ENCODE measurements at regions not wholly inside any gene's neighbourhood (a gene's known extent, or its start where the extent isn't known, plus 50 kb on each side); places are given as distances from the start of the nearest gene placed in this dataset.

DNA sequence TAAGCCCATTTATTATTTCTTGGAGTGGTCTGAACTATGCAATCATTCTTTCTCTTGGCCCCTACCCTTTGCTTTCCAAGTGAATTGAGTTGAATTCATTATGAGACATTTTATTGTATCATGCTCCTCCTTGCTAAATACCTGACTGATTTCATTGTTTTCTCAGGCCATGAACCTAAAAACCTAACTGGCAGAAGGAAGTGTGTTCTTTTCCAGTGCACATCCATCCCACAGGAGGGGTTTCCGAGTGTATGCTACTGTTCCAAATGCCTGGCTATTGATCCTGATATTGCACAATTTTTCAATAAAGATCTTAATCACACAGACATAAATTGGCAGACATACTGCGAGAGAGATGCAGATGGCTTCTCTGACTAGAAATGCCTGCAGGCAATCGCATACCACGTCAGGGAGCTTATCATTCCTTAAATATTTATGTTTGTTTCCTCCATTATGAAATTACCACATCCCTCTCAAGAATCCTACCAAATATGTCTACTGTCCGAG is 162.2 kb upstream of the EGLN3 start:
- Histone ChIP-seq H3K27me3 (ENCODE audit: control insufficient read depth, insufficient read depth, low read length) (no peaks in the 10 kb centered on the region), H3K9ac (ENCODE audit: low read length in 3 of 3) (no peak overlapping the region), H3K36me3 (ENCODE audit: control insufficient read depth in 2 of 3, insufficient read depth in 3 of 3, low read length in 3 of 3) (no peaks in the 10 kb centered on the region), H3K4me3 (ENCODE audit: low read length in 3 of 3) (no peak overlapping the region), H3K27ac (ENCODE audit: low read depth in 2 of 2, low read length in 2 of 2) (no peak overlapping the region), H3K9me3 (ENCODE audit: control insufficient read depth in 2 of 3, insufficient read depth in 1 of 3, low read length in 3 of 3) (peaks cover 0 to 4% (median 0%) of the 10 kb centered on the region in 3 donors), H3K4me1 (ENCODE audit: control insufficient read depth in 2 of 3, insufficient read depth in 2 of 3, low read depth in 1 of 3, low read length in 3 of 3) (no peaks in the 10 kb centered on the region)
- TF ChIP-seq, protein P1, sequence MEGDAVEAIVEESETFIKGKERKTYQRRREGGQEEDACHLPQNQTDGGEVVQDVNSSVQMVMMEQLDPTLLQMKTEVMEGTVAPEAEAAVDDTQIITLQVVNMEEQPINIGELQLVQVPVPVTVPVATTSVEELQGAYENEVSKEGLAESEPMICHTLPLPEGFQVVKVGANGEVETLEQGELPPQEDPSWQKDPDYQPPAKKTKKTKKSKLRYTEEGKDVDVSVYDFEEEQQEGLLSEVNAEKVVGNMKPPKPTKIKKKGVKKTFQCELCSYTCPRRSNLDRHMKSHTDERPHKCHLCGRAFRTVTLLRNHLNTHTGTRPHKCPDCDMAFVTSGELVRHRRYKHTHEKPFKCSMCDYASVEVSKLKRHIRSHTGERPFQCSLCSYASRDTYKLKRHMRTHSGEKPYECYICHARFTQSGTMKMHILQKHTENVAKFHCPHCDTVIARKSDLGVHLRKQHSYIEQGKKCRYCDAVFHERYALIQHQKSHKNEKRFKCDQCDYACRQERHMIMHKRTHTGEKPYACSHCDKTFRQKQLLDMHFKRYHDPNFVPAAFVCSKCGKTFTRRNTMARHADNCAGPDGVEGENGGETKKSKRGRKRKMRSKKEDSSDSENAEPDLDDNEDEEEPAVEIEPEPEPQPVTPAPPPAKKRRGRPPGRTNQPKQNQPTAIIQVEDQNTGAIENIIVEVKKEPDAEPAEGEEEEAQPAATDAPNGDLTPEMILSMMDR (IDR thresholded peaks at IDR 0.05; ENCODE audit: borderline replicate concordance, extremely low read depth, insufficient read depth), result no peak
- intact Hi-C loops (cut with DNase I), result no loop called here
- DNase-seq (no peak), FAIRE-seq (no peak)

GRCh38 chr14:34111953-34112352 is 161.1 kb upstream of the EGLN3 start:
- intact Hi-C loops (cut with DNase I), result no loop called here
- TF ChIP-seq, protein P1 (IDR thresholded peaks at IDR 0.05; ENCODE audit: borderline replicate concordance, extremely low read depth, insufficient read depth), result no peak

GRCh38 chr14:34111505-34111904 is 160.6 kb upstream of the EGLN3 start:
- Histone ChIP-seq H3K4me3 (ENCODE audit: low read length in 3 of 3) (no peak overlapping the region), H3K9me3 (ENCODE audit: control insufficient read depth in 2 of 3, insufficient read depth in 1 of 3, low read length in 3 of 3) (peaks cover 0 to 4% (median 0%) of the 10 kb centered on the region in 3 donors), H3K27me3 (ENCODE audit: control insufficient read depth, insufficient read depth, low read length) (no peaks in the 10 kb centered on the region), H3K9ac (ENCODE audit: low read length in 3 of 3) (no peak overlapping the region), H3K27ac (ENCODE audit: low read depth in 2 of 2, low read length in 2 of 2) (no peak overlapping the region), H3K4me1 (ENCODE audit: control insufficient read depth in 2 of 3, insufficient read depth in 2 of 3, low read depth in 1 of 3, low read length in 3 of 3) (no peaks in the 10 kb centered on the region), H3K36me3 (ENCODE audit: control insufficient read depth in 2 of 3, insufficient read depth in 3 of 3, low read length in 3 of 3) (no peaks in the 10 kb centered on the region)
- TF ChIP-seq, protein P1 (IDR thresholded peaks at IDR 0.05; ENCODE audit: borderline replicate concordance, extremely low read depth, insufficient read depth), result no peak
- DNase-seq (peak in 2 of 5 donors; percentile 12 to 32), FAIRE-seq (no peak)
- intact Hi-C loops (cut with DNase I), result no loop called here

More at GRCh38 chr14:34111953-34112352, 161.1 kb upstream of the EGLN3 start:
- no peak for FAIRE-seq
- Histone ChIP-seq H3K27me3 (ENCODE audit: control insufficient read depth, insufficient read depth, low read length) (no peaks in the 10 kb centered on the region), H3K9me3 (ENCODE audit: control insufficient read depth in 2 of 3, insufficient read depth in 1 of 3, low read length in 3 of 3) (peaks cover 0 to 4% (median 0%) of the 10 kb centered on the region in 3 donors), H3K36me3 (ENCODE audit: control insufficient read depth in 2 of 3, insufficient read depth in 3 of 3, low read length in 3 of 3) (no peaks in the 10 kb centered on the region), H3K4me3 (ENCODE audit: low read length in 3 of 3) (no peak overlapping the region), H3K9ac (ENCODE audit: low read length in 3 of 3) (no peak overlapping the region), H3K27ac (ENCODE audit: low read depth in 2 of 2, low read length in 2 of 2) (no peak overlapping the region), H3K4me1 (ENCODE audit: control insufficient read depth in 2 of 3, insufficient read depth in 2 of 3, low read depth in 1 of 3, low read length in 3 of 3) (no peaks in the 10 kb centered on the region)
- no peak for DNase-seq

- H3K27ac ChIP-seq (ENCODE audit: low read depth in 2 of 2, low read length in 2 of 2), result no peak overlapping the region
- intact Hi-C loops (cut with DNase I), result no loop called here
- TF ChIP-seq, protein P1 (IDR thresholded peaks at IDR 0.05; ENCODE audit: borderline replicate concordance, extremely low read depth, insufficient read depth), result no peak
- FAIRE-seq (no peak), DNase-seq (no peak)
- H3K4me1 ChIP-seq (ENCODE audit: control insufficient read depth in 2 of 3, insufficient read depth in 2 of 3, low read depth in 1 of 3, low read length in 3 of 3), result no peaks in the 10 kb centered on the region
- H3K4me3 ChIP-seq (ENCODE audit: low read length in 3 of 3), result no peak overlapping the region
- no peaks in the 10 kb centered on the region for H3K36me3 ChIP-seq (ENCODE audit: control insufficient read depth in 2 of 3, insufficient read depth in 3 of 3, low read length in 3 of 3)
- H3K9ac ChIP-seq (ENCODE audit: low read length in 3 of 3), result no peak overlapping the region
- H3K9me3 ChIP-seq (ENCODE audit: control insufficient read depth in 2 of 3, insufficient read depth in 1 of 3, low read length in 3 of 3), result no peaks in the 10 kb centered on the region
- no peaks in the 10 kb centered on the region for H3K27me3 ChIP-seq (ENCODE audit: control insufficient read depth, insufficient read depth, low read length)
These were observed 159.7 kb upstream of the EGLN3 start for GRCh38 chr14:34110531-34110930.
